Stimulated activated effector memory CD8-positive, alpha-beta T cell treated with anti-CD3 and anti-CD28 coated beads, Interleukin-12 subunit alpha, Interleukin-12 subunit beta, amount 100 ng/mL, for 72 hours (primary cell): ENCODE measurements at regions not wholly inside any gene's neighbourhood (a gene's known extent, or its start where the extent isn't known, plus 50 kb on each side); places are given as distances from the start of the nearest gene placed in this dataset.

ENCODE experiments used
- ATAC-seq: fragments of 150-1000 bp; cut with Tn5 transposase; 2 replicates; pipeline ENCODE4 v1.10.0; 2021
- DNase-seq, 2 donors: peaks; one replicate each; pipeline ENCODE4 v3.0.0; 2021 to 2022; ENCODE audit warnings: low spot score in 2 of 2
- H3K27ac Mint-ChIP-seq: one replicate; pipeline ENCODE4 v1.8.0; 2022; ENCODE audit warnings: mild to moderate bottlenecking, mixed read lengths
- H3K36me3 Mint-ChIP-seq: one replicate; pipeline ENCODE4 v1.8.0; 2022; ENCODE audit warnings: mild to moderate bottlenecking, mixed read lengths
- H3K4me1 Mint-ChIP-seq: one replicate; pipeline ENCODE4 v1.8.0; 2022; ENCODE audit warnings: mixed read lengths
- H3K4me3 Mint-ChIP-seq: one replicate; pipeline ENCODE4 v1.8.0; 2022; ENCODE audit warnings: mild to moderate bottlenecking, mixed read lengths
- H3K9me3 Mint-ChIP-seq: one replicate; pipeline ENCODE4 v1.8.0; 2022; ENCODE audit warnings: mixed read lengths

DNA sequence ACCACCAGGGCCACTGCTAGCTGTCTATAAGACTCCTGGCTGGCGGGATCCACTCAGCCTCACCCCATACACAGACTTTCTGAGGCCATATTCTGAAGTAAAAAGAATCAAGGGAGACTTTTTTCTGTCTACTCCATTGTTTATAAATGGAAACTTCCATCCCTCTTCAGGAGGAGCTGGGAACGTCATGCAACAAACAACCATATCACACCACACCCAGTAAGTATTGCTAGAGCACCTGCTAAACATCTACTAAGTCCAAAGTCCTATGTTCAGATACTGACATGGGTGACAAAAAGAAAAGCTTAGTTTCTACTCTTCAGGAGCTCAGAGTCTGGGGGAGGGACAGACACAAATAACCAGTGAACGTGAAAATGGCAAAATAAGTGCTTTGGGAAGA lies 324.8 kb upstream of the ONECUT1 start:
- DNase-seq = no peak
- Mint-ChIP-seq H3K4me3 (no peak overlapping the region), H3K9me3 (peaks cover 5% of the 10 kb centered on the region), H3K27ac (no peak overlapping the region), H3K36me3 (no peaks in the 10 kb centered on the region), H3K4me1 (no peaks in the 10 kb centered on the region)
- ATAC-seq = no peak

GRCh38 chr15:53110999-53111398 lies 320.9 kb upstream of the ONECUT1 start:
- ATAC-seq (no peak), DNase-seq (no peak)

DNA sequence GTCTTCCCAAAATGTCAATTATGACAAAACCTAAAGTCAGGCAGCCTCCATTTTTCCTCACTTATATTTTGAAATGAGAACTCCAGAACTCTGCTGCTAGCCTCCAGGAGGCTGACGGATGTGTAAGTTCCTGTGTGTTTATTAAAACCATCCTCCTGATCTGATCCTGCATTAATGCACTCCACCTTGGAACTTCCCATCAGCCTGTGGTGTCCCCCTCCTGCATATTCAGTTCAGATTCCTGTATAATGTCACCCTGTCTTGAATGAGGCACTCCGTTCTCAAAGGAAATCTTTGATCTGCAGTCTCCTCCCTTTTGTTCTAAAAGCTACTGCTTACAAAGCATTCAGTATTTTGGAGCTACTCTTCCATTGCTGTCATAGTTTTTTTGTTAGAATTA lies 318.2 kb upstream of the ONECUT1 start:
- H3K4me1 Mint-ChIP-seq = no peaks in the 10 kb centered on the region
- peaks cover 6% of the 10 kb centered on the region for H3K9me3 Mint-ChIP-seq
- no peak for DNase-seq
- no peak overlapping the region for H3K4me3 Mint-ChIP-seq
- no peaks in the 10 kb centered on the region for H3K36me3 Mint-ChIP-seq
- ATAC-seq = no peak
- H3K27ac Mint-ChIP-seq = no peak overlapping the region

More at GRCh38 chr15:53110999-53111398, 320.9 kb upstream of the ONECUT1 start:
- Mint-ChIP-seq H3K9me3 (peaks cover 2% of the 10 kb centered on the region), H3K4me3 (no peak overlapping the region), H3K27ac (no peak overlapping the region), H3K36me3 (no peaks in the 10 kb centered on the region), H3K4me1 (no peaks in the 10 kb centered on the region)

DNA sequence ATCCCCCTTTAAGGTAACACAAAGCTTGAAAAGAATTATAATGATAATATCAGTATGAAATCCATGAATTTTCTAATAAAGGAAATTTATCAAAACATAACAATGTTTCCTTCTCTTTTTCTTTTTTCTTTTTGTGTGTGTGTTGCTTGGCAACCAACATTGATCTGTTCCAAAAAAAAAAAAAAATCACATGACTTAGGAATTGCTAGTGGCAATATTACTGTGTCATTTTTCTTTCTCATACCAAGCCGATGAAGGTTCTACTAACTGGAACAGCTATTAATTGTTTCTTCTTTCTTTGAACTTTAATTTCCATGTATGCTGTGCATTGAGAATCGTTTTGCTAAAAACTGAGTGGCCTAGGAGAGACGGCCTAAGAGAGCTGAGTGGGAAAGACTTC lies 317.7 kb upstream of the ONECUT1 start:
- peaks cover 6% of the 10 kb centered on the region for H3K9me3 Mint-ChIP-seq
- no peak for ATAC-seq

GRCh38 chr15:53106505-53107286 lies 316.6 kb upstream of the ONECUT1 start:
- DNase-seq (no peak), ATAC-seq (no peak)
- H3K27ac Mint-ChIP-seq = no peak overlapping the region
- no peaks in the 10 kb centered on the region for H3K36me3 Mint-ChIP-seq
- peaks cover 6% of the 10 kb centered on the region for H3K9me3 Mint-ChIP-seq
- no peak overlapping the region for H3K4me3 Mint-ChIP-seq
- no peaks in the 10 kb centered on the region for H3K4me1 Mint-ChIP-seq

More for the DNA sequence above, 317.7 kb upstream of the ONECUT1 start:
- Mint-ChIP-seq H3K27ac (no peak overlapping the region), H3K4me1 (no peaks in the 10 kb centered on the region), H3K36me3 (no peaks in the 10 kb centered on the region), H3K4me3 (no peak overlapping the region)
- no peak for DNase-seq

- no peak overlapping the region for H3K27ac Mint-ChIP-seq
- peaks cover 4% of the 10 kb centered on the region for H3K9me3 Mint-ChIP-seq
- ATAC-seq (no peak), DNase-seq (no peak)
- no peak overlapping the region for H3K4me3 Mint-ChIP-seq
- no peaks in the 10 kb centered on the region for H3K36me3 Mint-ChIP-seq
- no peaks in the 10 kb centered on the region for H3K4me1 Mint-ChIP-seq
These were observed 312.3 kb upstream of the ONECUT1 start for GRCh38 chr15:53102483-53102882.

- H3K4me1 Mint-ChIP-seq = no peaks in the 10 kb centered on the region
- DNase-seq = no peak
- no peak overlapping the region for H3K4me3 Mint-ChIP-seq
- H3K27ac Mint-ChIP-seq = peak overlapping the region; percentile 29
- H3K9me3 Mint-ChIP-seq = peaks cover 7% of the 10 kb centered on the region
- H3K36me3 Mint-ChIP-seq = no peaks in the 10 kb centered on the region
- ATAC-seq = no peak
These were observed 290.3 kb upstream of the ONECUT1 start for GRCh38 chr15:53080484-53080883.

DNA sequence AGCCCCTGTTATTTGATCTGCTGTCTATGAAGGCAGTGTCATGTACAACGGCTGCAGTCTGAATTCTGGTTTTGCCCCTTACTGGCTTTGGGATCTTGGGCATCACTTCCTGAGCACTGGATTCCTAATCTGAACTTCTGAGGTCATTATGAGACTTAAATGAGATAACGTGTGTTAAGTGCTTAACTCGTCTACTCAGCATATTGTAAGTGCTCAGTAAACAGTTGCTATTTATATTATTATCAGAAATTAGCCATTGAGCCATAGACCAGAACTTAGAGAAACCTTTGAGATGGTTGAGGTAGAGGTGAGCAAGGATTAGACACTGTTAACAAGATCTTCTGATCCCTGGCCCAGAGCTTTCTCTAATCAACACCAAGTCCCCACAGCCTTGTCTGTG lies 284.1 kb upstream of the ONECUT1 start:
- peaks cover 10% of the 10 kb centered on the region for H3K9me3 Mint-ChIP-seq
- no peaks in the 10 kb centered on the region for H3K36me3 Mint-ChIP-seq
- no peaks in the 10 kb centered on the region for H3K4me1 Mint-ChIP-seq
- no peak overlapping the region for H3K27ac Mint-ChIP-seq
- H3K4me3 Mint-ChIP-seq = no peak overlapping the region
- DNase-seq (no peak), ATAC-seq (no peak)

- Mint-ChIP-seq H3K4me1 (no peaks in the 10 kb centered on the region), H3K36me3 (no peaks in the 10 kb centered on the region), H3K4me3 (no peak overlapping the region), H3K27ac (no peak overlapping the region), H3K9me3 (peaks cover 10% of the 10 kb centered on the region)
- ATAC-seq (peak; percentile 42), DNase-seq (peak in 1 of 2 donors; percentile 2)
These were observed 281.9 kb upstream of the ONECUT1 start for GRCh38 chr15:53072077-53072476.

DNA sequence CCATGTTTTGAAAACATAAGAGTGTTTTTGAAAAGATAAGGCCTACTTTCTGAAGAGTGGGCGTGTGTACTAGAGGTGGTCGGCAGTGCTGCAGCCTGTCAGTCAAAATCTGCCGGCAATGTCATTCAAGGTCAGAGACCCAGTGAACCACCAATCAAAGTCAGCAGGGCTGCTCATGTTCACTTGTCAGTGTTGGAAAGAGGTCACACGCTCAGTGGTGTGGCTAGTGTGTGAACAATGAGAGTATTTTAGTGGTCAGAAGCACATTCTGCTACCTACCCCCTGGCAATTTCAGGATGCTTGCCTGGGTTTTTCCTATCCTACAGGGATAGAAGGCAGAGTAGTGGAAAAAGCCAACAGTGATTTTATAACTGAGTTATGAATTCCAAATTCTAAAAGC lies 278.5 kb upstream of the ONECUT1 start:
- H3K4me3 Mint-ChIP-seq = no peak overlapping the region
- peaks cover 11% of the 10 kb centered on the region for H3K9me3 Mint-ChIP-seq
- DNase-seq = no peak
- no peak for ATAC-seq
- no peak overlapping the region for H3K27ac Mint-ChIP-seq
- H3K36me3 Mint-ChIP-seq = no peaks in the 10 kb centered on the region
- no peaks in the 10 kb centered on the region for H3K4me1 Mint-ChIP-seq

GRCh38 chr15:53059273-53060043 lies 269.3 kb upstream of the ONECUT1 start:
- DNase-seq = no peak
- no peaks in the 10 kb centered on the region for H3K36me3 Mint-ChIP-seq
- peaks cover 6% of the 10 kb centered on the region for H3K9me3 Mint-ChIP-seq
- no peak overlapping the region for H3K4me3 Mint-ChIP-seq
- ATAC-seq = no peak
- H3K27ac Mint-ChIP-seq = no peak overlapping the region
- no peaks in the 10 kb centered on the region for H3K4me1 Mint-ChIP-seq

DNA sequence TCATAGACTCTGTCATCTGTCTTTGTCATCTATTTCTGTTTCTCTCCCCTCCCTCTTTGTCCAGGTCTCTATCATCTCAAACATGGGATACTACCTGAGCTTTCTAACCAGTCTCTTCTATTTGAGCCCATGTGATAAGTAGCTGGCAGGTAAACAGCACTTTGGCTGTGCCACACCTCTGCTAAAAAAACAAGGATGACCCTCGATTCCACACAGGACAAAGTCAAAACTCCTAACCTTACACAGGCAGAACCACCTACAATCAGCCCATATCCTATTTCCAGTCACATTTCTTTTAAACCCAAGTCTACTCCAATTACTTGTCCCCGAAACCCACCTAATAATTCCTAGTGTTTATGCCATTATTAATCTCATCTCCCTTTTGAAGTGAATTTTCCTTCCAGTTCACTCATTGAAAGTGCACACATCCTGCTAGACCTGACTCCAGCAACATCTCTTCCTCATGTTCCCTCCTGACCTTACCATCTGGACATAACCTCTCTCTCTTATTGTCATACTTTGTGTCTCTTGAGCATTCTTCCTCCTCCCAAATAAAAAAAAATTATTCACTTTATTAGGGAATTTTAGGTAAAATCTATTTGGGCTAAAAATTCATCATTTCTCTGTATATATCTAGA lies 256.1 kb upstream of the ONECUT1 start:
- no peak for ATAC-seq
- H3K4me3 Mint-ChIP-seq = no peak overlapping the region
- H3K27ac Mint-ChIP-seq = no peak overlapping the region
- no peaks in the 10 kb centered on the region for H3K4me1 Mint-ChIP-seq
- H3K9me3 Mint-ChIP-seq = peaks cover 12% of the 10 kb centered on the region
- no peaks in the 10 kb centered on the region for H3K36me3 Mint-ChIP-seq
- no peak for DNase-seq

GRCh38 chr15:53038655-53038941 lies 248.5 kb upstream of the ONECUT1 start:
- no peaks in the 10 kb centered on the region for H3K9me3 Mint-ChIP-seq
- ATAC-seq = peak; percentile 37
- no peak overlapping the region for H3K27ac Mint-ChIP-seq

GRCh38 chr15:53037904-53038654 lies 247.9 kb upstream of the ONECUT1 start:
- H3K27ac Mint-ChIP-seq = no peak overlapping the region
- no peaks in the 10 kb centered on the region for H3K36me3 Mint-ChIP-seq
- ATAC-seq (peak; percentile 13), DNase-seq (no peak)
- H3K4me1 Mint-ChIP-seq = no peaks in the 10 kb centered on the region
- no peak overlapping the region for H3K4me3 Mint-ChIP-seq
- H3K9me3 Mint-ChIP-seq = no peaks in the 10 kb centered on the region

More at GRCh38 chr15:53038655-53038941, 248.5 kb upstream of the ONECUT1 start:
- Mint-ChIP-seq H3K36me3 (no peaks in the 10 kb centered on the region), H3K4me3 (no peak overlapping the region), H3K4me1 (no peaks in the 10 kb centered on the region)
- DNase-seq = no peak

- Mint-ChIP-seq H3K36me3 (no peaks in the 10 kb centered on the region), H3K4me1 (no peaks in the 10 kb centered on the region), H3K27ac (no peak overlapping the region), H3K9me3 (no peaks in the 10 kb centered on the region), H3K4me3 (no peak overlapping the region)
- no peak for ATAC-seq
- no peak for DNase-seq
These were observed 246.5 kb upstream of the ONECUT1 start for GRCh38 chr15:53036641-53037040.
